Panc1 (cell line): ENCODE measurements at regions not wholly inside any gene's neighbourhood (a gene's known extent, or its start where the extent isn't known, plus 50 kb on each side); places are given as distances from the start of the nearest gene placed in this dataset.

ENCODE experiments used
- ATAC-seq: fragments of 200-7000 bp; cut with Tn5 transposase; 2 replicates; pipeline ENCODE4 v1.9.1; 2020; ENCODE audit warnings: mild to moderate bottlenecking, moderate library complexity
- BruUV-seq: library from RNA; stranded (reverse); fragments of 400-500 nt; replicated peaks from 2 replicates; lab custom pipeline; 2021; lab: Mats Ljungman, UMichigan
- CTCF ChIA-PET: fragments of 300-600 bp; sonication (Branson Sonifier 250); formaldehyde crosslinking; loops from one replicate; lab custom pipeline; 2022; ENCODE audit warnings: antibody characterized with exemption; lab: Charles Lee
- POLR2A ChIA-PET: fragments of 300-600 bp; sonication (Branson Sonifier 250); formaldehyde crosslinking; loops from one replicate; lab custom pipeline; 2022; ENCODE audit warnings: antibody characterized with exemption; lab: Charles Lee
- DNase-seq: peaks from one replicate; pipeline ENCODE4 v3.0.0-alpha.2; 2010; ENCODE audit warnings: low read depth, low spot score
- H3K27ac ChIP-seq: 2 replicates; pipeline ENCODE4 v1.5.1; 2011; ENCODE audit warnings: mild to moderate bottlenecking, low read length, inconsistent platforms
- H3K27me3 ChIP-seq: fragments of 200-500 bp; sonication (Bioruptor generic); 2 replicates; pipeline ENCODE4 v1.6.0; 2014; ENCODE audit warnings: low read length, inconsistent platforms; ENCODE audit not compliant: control insufficient read depth, insufficient read depth
- H3K36me3 ChIP-seq: fragments of 200-500 bp; sonication (Bioruptor generic); 2 replicates; pipeline ENCODE4 v1.5.1; 2014; ENCODE audit warnings: inconsistent platforms, mild to moderate bottlenecking, low read length, moderate library complexity; ENCODE audit not compliant: control insufficient read depth, insufficient read depth
- H3K4me1 ChIP-seq: 2 replicates; pipeline ENCODE4 v1.5.1; 2011; ENCODE audit warnings: inconsistent platforms, mild to moderate bottlenecking, low read length, moderate library complexity; ENCODE audit not compliant: control insufficient read depth, insufficient read depth
- H3K4me3 ChIP-seq, 2 experiments: 2 replicates each; pipeline ENCODE4 v1.5.1; 2011 to 2012; ENCODE audit warnings: low read depth in 2 of 2, low read length in 2 of 2, mild to moderate bottlenecking in 2 of 2, inconsistent platforms in 1 of 2, moderate library complexity in 1 of 2
- H3K9me3 ChIP-seq: fragments of 200-500 bp; sonication (Bioruptor generic); 2 replicates; pipeline ENCODE4 v1.5.1; 2014; ENCODE audit warnings: low read depth, mild to moderate bottlenecking, inconsistent platforms, low read length, moderate library complexity; ENCODE audit not compliant: control insufficient read depth, insufficient read depth
- CTCF ChIP-seq: fragments of 450-650 bp; IDR thresholded peaks from 2 replicates; pipeline ENCODE4 v1.5.1; 2017; ENCODE audit warnings: mild to moderate bottlenecking
- POLR2AphosphoS5 ChIP-seq: IDR thresholded peaks from 2 replicates; pipeline ENCODE4 v1.6.1; 2012; ENCODE audit warnings: mild to moderate bottlenecking, low read depth, low read length, moderate library complexity
- REST ChIP-seq, 2 experiments: IDR thresholded peaks; 2 replicates each; pipeline ENCODE4 v1.6.1; 2011 to 2012; ENCODE audit warnings: low read depth in 2 of 2, control low read depth in 1 of 2, low read length in 1 of 2, mild to moderate bottlenecking in 1 of 2, moderate library complexity in 1 of 2; ENCODE audit not compliant: insufficient read depth in 1 of 2
- SIN3A ChIP-seq: IDR thresholded peaks from 2 replicates; pipeline ENCODE4 v1.6.1; 2012; ENCODE audit warnings: low read depth, mild to moderate bottlenecking, low read length, moderate library complexity, borderline replicate concordance; ENCODE audit not compliant: insufficient read depth
- TCF7L2 ChIP-seq: IDR thresholded peaks from 2 replicates; pipeline ENCODE4 v1.6.1; 2011; ENCODE audit warnings: mild to moderate bottlenecking, low read depth, low read length, inconsistent platforms
- in situ Hi-C: cut with HindIII; loops from 2 replicates; pipeline ENCODE4 v1.10.0; 2016; ENCODE audit warnings: low sequenced_read_pairs, low pct_unique_long_range_greater_than_20kb
- intact Hi-C: fragments of 100-400 bp; cut with micrococcal nuclease; formaldehyde crosslinking; loops from one replicate; pipeline ENCODE4 v1.10.0; 2022; ENCODE audit not compliant: unreplicated experiment

- no peak overlapping the region for H3K4me3 ChIP-seq
- intact Hi-C loops: no loop called here
- in situ Hi-C loops: no loop called here
- ChIA-PET POLR2A (no interaction called here), CTCF (no interaction called here)
- no peaks in the 10 kb centered on the region for H3K27me3 ChIP-seq
- H3K9me3 ChIP-seq: no peaks in the 10 kb centered on the region
- ATAC-seq: no peak
- H3K36me3 ChIP-seq: no peaks in the 10 kb centered on the region
- BruUV-seq: no TSS peak
- H3K27ac ChIP-seq: no peak overlapping the region
- no peaks in the 10 kb centered on the region for H3K4me1 ChIP-seq
- DNase-seq: no peak
- TF ChIP-seq POLR2AphosphoS5 (no peak), SIN3A (no peak), TCF7L2 (no peak), CTCF (no peak), REST (IDR thresholded peaks at IDR 0.05; ENCODE audit: insufficient read depth in 1 of 2, low read depth in 2 of 2, low read length in 1 of 2) (no peak)
Observed at GRCh38 chr3:18597919-18598318, 172.8 kb upstream of the SATB1 start.

- CTCF ChIA-PET: no interaction called here
Observed at GRCh38 chr3:18593231-18593630, 168.1 kb upstream of the SATB1 start.

GRCh38 chr3:18591120-18591519 is 166.0 kb upstream of the SATB1 start:
- Histone ChIP-seq H3K27me3 (no peaks in the 10 kb centered on the region), H3K9me3 (no peaks in the 10 kb centered on the region), H3K4me1 (no peaks in the 10 kb centered on the region), H3K27ac (no peak overlapping the region), H3K4me3 (no peak overlapping the region), H3K36me3 (no peaks in the 10 kb centered on the region)
- in situ Hi-C loops (no loop called here), intact Hi-C loops (no loop called here)
- no peak for DNase-seq
- BruUV-seq: no TSS peak
- no peak for TF ChIP-seq TCF7L2
- TF ChIP-seq CTCF: no peak
- no peak for TF ChIP-seq REST (IDR thresholded peaks at IDR 0.05; ENCODE audit: insufficient read depth in 1 of 2, low read depth in 2 of 2, low read length in 1 of 2)
- TF ChIP-seq POLR2AphosphoS5: no peak
- TF ChIP-seq SIN3A: no peak
- ChIA-PET CTCF (no interaction called here), POLR2A (no interaction called here)
- ATAC-seq: no peak

More at GRCh38 chr3:18593231-18593630, 168.1 kb upstream of the SATB1 start:
- no TSS peak for BruUV-seq
- no peaks in the 10 kb centered on the region for H3K9me3 ChIP-seq
- intact Hi-C loops (no loop called here), in situ Hi-C loops (no loop called here)
- no peaks in the 10 kb centered on the region for H3K4me1 ChIP-seq
- DNase-seq (no peak), ATAC-seq (no peak)
- no peak overlapping the region for H3K27ac ChIP-seq
- POLR2A ChIA-PET: no interaction called here
- no peaks in the 10 kb centered on the region for H3K36me3 ChIP-seq
- no peaks in the 10 kb centered on the region for H3K27me3 ChIP-seq
- no peak for TF ChIP-seq TCF7L2
- H3K4me3 ChIP-seq: no peak overlapping the region
